OCI-LY1 (cell line): ENCODE measurements at regions not wholly inside any gene's neighbourhood (a gene's known extent, or its start where the extent isn't known, plus 50 kb on each side); places are given as distances from the start of the nearest gene placed in this dataset.

ENCODE experiments used
- EZH2 ChIP-seq: fragments of 200-600 bp; sonication (generic), shearing (Covaris generic); IDR thresholded peaks from 2 replicates; pipeline ENCODE4 v1.8.0; 2017; ENCODE audit warnings: borderline replicate concordance, mixed run types, mild to moderate bottlenecking, antibody characterized with exemption, low read length, moderate library complexity, mixed read lengths
- TF ChIP-seq, protein P1 (sequence below): fragments of 200-600 bp; sonication (generic), shearing (Covaris generic); IDR thresholded peaks from 2 replicates; pipeline ENCODE4 v1.5.1; 2017; ENCODE audit warnings: mild to moderate bottlenecking, antibody characterized with exemption, low read length, moderate library complexity, mixed read lengths

GRCh38 chr2:15761910-15762309 lies 170.2 kb downstream of the DDX1 start:
- TF ChIP-seq, protein P1, sequence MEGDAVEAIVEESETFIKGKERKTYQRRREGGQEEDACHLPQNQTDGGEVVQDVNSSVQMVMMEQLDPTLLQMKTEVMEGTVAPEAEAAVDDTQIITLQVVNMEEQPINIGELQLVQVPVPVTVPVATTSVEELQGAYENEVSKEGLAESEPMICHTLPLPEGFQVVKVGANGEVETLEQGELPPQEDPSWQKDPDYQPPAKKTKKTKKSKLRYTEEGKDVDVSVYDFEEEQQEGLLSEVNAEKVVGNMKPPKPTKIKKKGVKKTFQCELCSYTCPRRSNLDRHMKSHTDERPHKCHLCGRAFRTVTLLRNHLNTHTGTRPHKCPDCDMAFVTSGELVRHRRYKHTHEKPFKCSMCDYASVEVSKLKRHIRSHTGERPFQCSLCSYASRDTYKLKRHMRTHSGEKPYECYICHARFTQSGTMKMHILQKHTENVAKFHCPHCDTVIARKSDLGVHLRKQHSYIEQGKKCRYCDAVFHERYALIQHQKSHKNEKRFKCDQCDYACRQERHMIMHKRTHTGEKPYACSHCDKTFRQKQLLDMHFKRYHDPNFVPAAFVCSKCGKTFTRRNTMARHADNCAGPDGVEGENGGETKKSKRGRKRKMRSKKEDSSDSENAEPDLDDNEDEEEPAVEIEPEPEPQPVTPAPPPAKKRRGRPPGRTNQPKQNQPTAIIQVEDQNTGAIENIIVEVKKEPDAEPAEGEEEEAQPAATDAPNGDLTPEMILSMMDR, result no peak
- TF ChIP-seq EZH2, result no peak
